ENCODE measurements at regions not wholly inside any gene's neighbourhood (a gene's known extent, or its start where the extent isn't known, plus 50 kb on each side); places are given as distances from the start of the nearest gene placed in this dataset.

DNA sequence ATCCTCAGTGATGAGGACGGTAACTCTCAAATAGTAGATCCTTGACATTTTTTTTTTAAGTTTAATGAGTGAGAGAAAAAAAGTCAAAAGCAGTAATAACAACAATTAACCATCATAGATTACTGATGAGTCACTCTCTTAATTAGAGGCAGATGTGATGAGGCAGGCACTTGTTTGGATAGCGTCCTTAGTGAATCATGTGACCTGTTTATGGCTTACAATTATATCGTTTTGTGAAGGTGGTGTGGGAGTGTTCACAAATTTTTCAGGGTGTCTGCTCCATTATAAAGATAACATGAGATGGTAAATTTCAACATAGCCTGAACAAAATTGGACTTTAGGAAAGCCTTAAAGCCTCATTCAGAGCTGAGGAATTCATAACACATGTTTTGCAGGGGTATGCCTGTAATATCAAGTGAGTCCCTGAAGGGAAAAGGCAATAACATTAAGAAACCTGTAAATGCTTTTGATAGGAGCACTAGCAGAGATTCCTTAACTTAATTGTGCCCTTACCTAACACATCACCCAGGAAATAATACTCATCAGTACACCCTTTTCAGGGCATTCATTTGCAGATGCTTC lies 51.9 kb upstream of the XIAP start:
- H3K9me3 ChIP-seq = no peaks in the 10 kb centered on the region
- peak overlapping the region in 1 of 2 donors; percentile 37 for H3K27ac ChIP-seq
- no peaks in the 10 kb centered on the region for H3K36me3 ChIP-seq
- DNase-seq = no peak
- no peak for TF ChIP-seq POLR2A (IDR thresholded peaks at IDR 0.05)
- TF ChIP-seq, protein P1, sequence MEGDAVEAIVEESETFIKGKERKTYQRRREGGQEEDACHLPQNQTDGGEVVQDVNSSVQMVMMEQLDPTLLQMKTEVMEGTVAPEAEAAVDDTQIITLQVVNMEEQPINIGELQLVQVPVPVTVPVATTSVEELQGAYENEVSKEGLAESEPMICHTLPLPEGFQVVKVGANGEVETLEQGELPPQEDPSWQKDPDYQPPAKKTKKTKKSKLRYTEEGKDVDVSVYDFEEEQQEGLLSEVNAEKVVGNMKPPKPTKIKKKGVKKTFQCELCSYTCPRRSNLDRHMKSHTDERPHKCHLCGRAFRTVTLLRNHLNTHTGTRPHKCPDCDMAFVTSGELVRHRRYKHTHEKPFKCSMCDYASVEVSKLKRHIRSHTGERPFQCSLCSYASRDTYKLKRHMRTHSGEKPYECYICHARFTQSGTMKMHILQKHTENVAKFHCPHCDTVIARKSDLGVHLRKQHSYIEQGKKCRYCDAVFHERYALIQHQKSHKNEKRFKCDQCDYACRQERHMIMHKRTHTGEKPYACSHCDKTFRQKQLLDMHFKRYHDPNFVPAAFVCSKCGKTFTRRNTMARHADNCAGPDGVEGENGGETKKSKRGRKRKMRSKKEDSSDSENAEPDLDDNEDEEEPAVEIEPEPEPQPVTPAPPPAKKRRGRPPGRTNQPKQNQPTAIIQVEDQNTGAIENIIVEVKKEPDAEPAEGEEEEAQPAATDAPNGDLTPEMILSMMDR (IDR thresholded peaks at IDR 0.05) = no peak
- H3K4me1 ChIP-seq = no peaks in the 10 kb centered on the region
- intact Hi-C loops (cut with DNase I; ENCODE audit: low total_unique reads) = no loop called here
- no peaks in the 10 kb centered on the region for H3K27me3 ChIP-seq
- no peak overlapping the region for H3K4me3 ChIP-seq

GRCh38 chrX:123809854-123810375 lies 49.9 kb upstream of the XIAP start:
- H3K4me3 ChIP-seq = no peak overlapping the region
- no peaks in the 10 kb centered on the region for H3K9me3 ChIP-seq
- intact Hi-C loops (cut with DNase I; ENCODE audit: low total_unique reads) = no loop called here
- H3K4me1 ChIP-seq = no peaks in the 10 kb centered on the region
- TF ChIP-seq, protein P1 (IDR thresholded peaks at IDR 0.05) = no peak
- no peak for TF ChIP-seq POLR2A (IDR thresholded peaks at IDR 0.05)
- no peak for DNase-seq
- H3K36me3 ChIP-seq = no peaks in the 10 kb centered on the region
- H3K27ac ChIP-seq = no peak overlapping the region
- no peaks in the 10 kb centered on the region for H3K27me3 ChIP-seq

Measured in uterus (tissue), 3 donors.